Neural progenitor cell (in vitro differentiated cells): ENCODE measurements at regions not wholly inside any gene's neighbourhood (a gene's known extent, or its start where the extent isn't known, plus 50 kb on each side); places are given as distances from the start of the nearest gene placed in this dataset.

Source experiments
- DNase-seq: peaks from one replicate; pipeline ENCODE4 v3.0.0-alpha.2; 2016; ENCODE audit warnings: low spot score
- H2AFZ ChIP-seq: fragments of 200-600 bp; sonication (generic); replicated peaks from 2 replicates; pipeline ENCODE4 v1.6.1; 2016; ENCODE audit warnings: antibody characterized with exemption
- H3F3A ChIP-seq: fragments of 200-600 bp; sonication (generic); 2 replicates; pipeline ENCODE4 v1.6.1; 2016; ENCODE audit warnings: antibody characterized with exemption, low read depth
- H3K27ac ChIP-seq: fragments of 200-600 bp; sonication (generic); 2 replicates; pipeline ENCODE4 v1.5.1; 2016; ENCODE audit warnings: mild to moderate bottlenecking
- H3K27me3 ChIP-seq: fragments of 200-600 bp; sonication (generic); 2 replicates; pipeline ENCODE4 v1.6.1; 2016; ENCODE audit warnings: mild to moderate bottlenecking, moderate library complexity
- H3K36me3 ChIP-seq: fragments of 200-600 bp; sonication (generic); 2 replicates; pipeline ENCODE4 v1.5.1; 2016
- H3K4me1 ChIP-seq: fragments of 200-600 bp; sonication (generic); 2 replicates; pipeline ENCODE4 v1.6.1; 2016; ENCODE audit warnings: mixed run types
- H3K4me2 ChIP-seq: fragments of 200-600 bp; sonication (generic); 2 replicates; pipeline ENCODE4 v1.6.1; 2016
- H3K4me3 ChIP-seq: fragments of 200-600 bp; sonication (generic); 2 replicates; pipeline ENCODE4 v1.5.1; 2016
- H3K79me2 ChIP-seq: fragments of 200-600 bp; sonication (generic); 2 replicates; pipeline ENCODE4 v1.6.1; 2016; ENCODE audit warnings: low read depth
- H3K9ac ChIP-seq: fragments of 200-600 bp; sonication (generic); 2 replicates; pipeline ENCODE4 v1.6.1; 2016
- H3K9me3 ChIP-seq: fragments of 200-600 bp; sonication (generic); 2 replicates; pipeline ENCODE4 v1.5.1; 2016; ENCODE audit warnings: low read depth
- H4K20me1 ChIP-seq: fragments of 200-600 bp; sonication (generic); 2 replicates; pipeline ENCODE4 v1.6.1; 2016; ENCODE audit warnings: low read depth
- H3K27ac Mint-ChIP-seq: 3 replicates; pipeline ENCODE4 v1.8.0; 2021; ENCODE audit warnings: mixed read lengths
- H3K27me3 Mint-ChIP-seq: 2 replicates; pipeline ENCODE4 v1.8.0; 2022; ENCODE audit warnings: low read depth, mild to moderate bottlenecking, inconsistent platforms, moderate library complexity, mixed read lengths; ENCODE audit not compliant: insufficient read depth
- H3K36me3 Mint-ChIP-seq: 3 replicates; pipeline ENCODE4 v1.8.0; 2021; ENCODE audit warnings: mixed read lengths
- H3K4me1 Mint-ChIP-seq: 3 replicates; pipeline ENCODE4 v1.8.0; 2021; ENCODE audit warnings: mixed read lengths
- H3K4me3 Mint-ChIP-seq: 3 replicates; pipeline ENCODE4 v1.8.0; 2021; ENCODE audit warnings: mild to moderate bottlenecking, moderate library complexity, mixed read lengths
- H3K9me3 Mint-ChIP-seq: 3 replicates; pipeline ENCODE4 v1.8.0; 2020; ENCODE audit warnings: mixed read lengths
- CTCF ChIP-seq: fragments of 200-600 bp; sonication (generic); IDR thresholded peaks from 2 replicates; pipeline ENCODE4 v1.5.1; 2017; ENCODE audit warnings: antibody characterized with exemption, mild to moderate bottlenecking
- EZH2 ChIP-seq: fragments of 200-600 bp; sonication (generic); IDR thresholded peaks from 2 replicates; pipeline ENCODE4 v1.6.1; 2017; ENCODE audit warnings: antibody characterized with exemption, mild to moderate bottlenecking, moderate library complexity
- EZH2phosphoT487 ChIP-seq: fragments of 200-600 bp; sonication (generic); IDR thresholded peaks from 2 replicates; pipeline ENCODE4 v1.6.1; 2017; ENCODE audit warnings: antibody characterized with exemption

DNA sequence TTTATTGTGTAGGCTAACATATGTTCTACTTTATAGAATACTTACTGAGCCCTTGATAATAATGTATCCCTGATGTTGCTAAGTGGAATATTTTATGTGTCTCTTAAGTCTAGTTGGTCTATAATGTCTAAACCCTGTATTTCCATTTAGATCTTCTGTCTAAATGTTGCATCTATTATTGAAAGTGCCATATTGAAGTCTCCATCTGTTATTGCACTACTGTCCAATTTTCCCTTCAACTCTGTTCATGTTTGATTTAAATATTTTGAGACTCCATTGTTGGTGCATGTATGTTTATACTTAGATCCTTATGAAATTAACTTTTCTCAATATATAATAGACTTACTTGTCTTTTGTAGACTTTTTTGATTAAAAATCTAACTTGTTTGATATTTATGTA is 924.5 kb upstream of the KCND2 start:
- H3K4me3 ChIP-seq = no peak overlapping the region
- no peaks in the 10 kb centered on the region for H4K20me1 ChIP-seq
- no peak for DNase-seq
- no peak overlapping the region for H2AFZ ChIP-seq
- H3K4me2 ChIP-seq = no peak overlapping the region
- no peak overlapping the region for H3K27ac Mint-ChIP-seq
- H3K9ac ChIP-seq = no peak overlapping the region
- H3K9me3 ChIP-seq = no peaks in the 10 kb centered on the region
- no peak for TF ChIP-seq CTCF
- TF ChIP-seq EZH2phosphoT487 = no peak
- no peaks in the 10 kb centered on the region for H3K79me2 ChIP-seq
- H3K4me1 ChIP-seq = no peaks in the 10 kb centered on the region
- peaks cover 2% of the 10 kb centered on the region for H3K9me3 Mint-ChIP-seq
- no peak overlapping the region for H3K4me3 Mint-ChIP-seq
- H3K4me1 Mint-ChIP-seq = no peaks in the 10 kb centered on the region
- H3K36me3 ChIP-seq = no peaks in the 10 kb centered on the region
- no peaks in the 10 kb centered on the region for H3F3A ChIP-seq
- H3K27ac ChIP-seq = no peak overlapping the region
- no peaks in the 10 kb centered on the region for H3K36me3 Mint-ChIP-seq
- no peaks in the 10 kb centered on the region for H3K27me3 Mint-ChIP-seq
- no peaks in the 10 kb centered on the region for H3K27me3 ChIP-seq

- Histone ChIP-seq H3K79me2 (no peaks in the 10 kb centered on the region), H3K9ac (no peak overlapping the region), H3K36me3 (no peaks in the 10 kb centered on the region), H3K4me3 (no peak overlapping the region), H2AFZ (no peak overlapping the region), H3K4me2 (no peak overlapping the region), H3K9me3 (no peaks in the 10 kb centered on the region), H3K27me3 (no peaks in the 10 kb centered on the region), H4K20me1 (no peaks in the 10 kb centered on the region), H3F3A (no peaks in the 10 kb centered on the region), H3K4me1 (no peaks in the 10 kb centered on the region), H3K27ac (no peak overlapping the region)
- H3K27ac Mint-ChIP-seq = no peak overlapping the region
- no peaks in the 10 kb centered on the region for H3K27me3 Mint-ChIP-seq
- no peaks in the 10 kb centered on the region for H3K4me1 Mint-ChIP-seq
- DNase-seq = no peak
- no peak for TF ChIP-seq CTCF
- TF ChIP-seq EZH2phosphoT487 = no peak
- TF ChIP-seq EZH2 = no peak
- H3K4me3 Mint-ChIP-seq = no peak overlapping the region
- no peaks in the 10 kb centered on the region for H3K36me3 Mint-ChIP-seq
- H3K9me3 Mint-ChIP-seq = peaks cover 2% of the 10 kb centered on the region
Measured at GRCh38 chr7:119350334-119350733, 922.6 kb upstream of the KCND2 start.

DNA sequence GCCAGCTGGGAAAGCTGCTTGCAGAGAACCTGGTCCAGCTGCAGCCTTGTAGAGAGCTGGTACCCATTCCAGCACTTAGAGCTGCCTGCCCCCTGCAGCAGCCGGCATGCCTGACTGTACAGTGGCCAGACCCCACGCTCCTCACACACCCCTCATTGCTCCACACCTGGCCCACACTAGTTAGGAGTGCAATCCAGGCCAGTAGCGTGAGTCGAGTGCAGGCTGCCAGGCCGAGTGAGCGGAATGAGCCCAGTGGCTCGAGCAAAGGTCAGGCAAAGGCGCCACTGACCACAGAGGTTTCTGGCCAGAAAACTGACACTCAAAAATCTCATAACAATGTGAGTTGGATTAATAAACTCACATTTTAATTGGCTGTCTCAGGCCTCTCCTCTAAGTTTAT is 921.7 kb upstream of the KCND2 start:
- Histone ChIP-seq H3F3A (no peaks in the 10 kb centered on the region), H3K4me2 (no peak overlapping the region), H4K20me1 (no peaks in the 10 kb centered on the region), H3K9me3 (no peaks in the 10 kb centered on the region), H3K4me1 (no peaks in the 10 kb centered on the region), H3K36me3 (no peaks in the 10 kb centered on the region), H3K27me3 (no peaks in the 10 kb centered on the region), H3K4me3 (no peak overlapping the region), H3K9ac (no peak overlapping the region), H3K27ac (no peak overlapping the region), H3K79me2 (no peaks in the 10 kb centered on the region), H2AFZ (no peak overlapping the region)
- Mint-ChIP-seq H3K27me3 (no peaks in the 10 kb centered on the region), H3K27ac (no peak overlapping the region), H3K4me3 (no peak overlapping the region), H3K4me1 (no peaks in the 10 kb centered on the region), H3K36me3 (no peaks in the 10 kb centered on the region), H3K9me3 (peaks cover 2% of the 10 kb centered on the region)
- no peak for TF ChIP-seq EZH2
- no peak for TF ChIP-seq EZH2phosphoT487
- no peak for TF ChIP-seq CTCF
- no peak for DNase-seq

DNA sequence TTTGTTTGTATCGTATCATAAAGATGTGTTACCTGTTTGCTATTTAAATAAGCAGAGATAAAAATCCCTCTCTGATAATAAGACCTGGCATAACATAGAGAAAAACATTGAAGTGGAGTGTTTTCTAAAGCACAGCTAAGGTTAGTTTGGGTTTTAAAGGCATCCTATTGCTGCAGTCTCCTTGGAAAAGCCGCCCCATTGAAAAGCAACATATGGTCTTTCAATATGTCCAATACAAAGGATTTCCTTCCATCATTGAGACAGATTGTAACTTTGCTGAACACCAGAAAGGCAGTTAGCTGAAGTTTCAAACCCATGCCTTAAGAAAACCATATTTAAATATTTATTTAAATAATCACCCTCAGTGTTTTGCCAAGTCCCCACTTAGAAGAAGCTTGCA is 898.5 kb upstream of the KCND2 start:
- Mint-ChIP-seq H3K9me3 (peaks cover 2% of the 10 kb centered on the region), H3K27me3 (peaks cover 2% of the 10 kb centered on the region), H3K27ac (no peak overlapping the region), H3K4me1 (no peaks in the 10 kb centered on the region), H3K36me3 (no peaks in the 10 kb centered on the region), H3K4me3 (no peak overlapping the region)
- Histone ChIP-seq H3K9me3 (no peaks in the 10 kb centered on the region), H3K27me3 (no peaks in the 10 kb centered on the region), H2AFZ (no peak overlapping the region), H3K9ac (no peak overlapping the region), H3K4me3 (no peak overlapping the region), H3F3A (no peaks in the 10 kb centered on the region), H4K20me1 (no peaks in the 10 kb centered on the region), H3K79me2 (no peaks in the 10 kb centered on the region), H3K4me1 (no peaks in the 10 kb centered on the region), H3K27ac (no peak overlapping the region), H3K36me3 (no peaks in the 10 kb centered on the region), H3K4me2 (no peak overlapping the region)
- DNase-seq = no peak
- TF ChIP-seq CTCF = no peak
- TF ChIP-seq EZH2phosphoT487 = no peak
